ENCODE measurements at regions not wholly inside any gene's neighbourhood (a gene's known extent, or its start where the extent isn't known, plus 50 kb on each side); places are given as distances from the start of the nearest gene placed in this dataset.

- TF ChIP-seq CTCF (IDR thresholded peaks at IDR 0.05 in 4 of 5, conservative IDR thresholded peaks at IDR 0.05 in 1 of 5) = no peak
- no peak for TF ChIP-seq POLR2A (IDR thresholded peaks at IDR 0.05)
Measured at GRCh38 chr5:2196416-2196815, 313.7 kb upstream of the IRX4 start.
